T1000 (cell line): ENCODE measurements at regions not wholly inside any gene's neighbourhood (a gene's known extent, or its start where the extent isn't known, plus 50 kb on each side); places are given as distances from the start of the nearest gene placed in this dataset.

Experiments
- DNase-seq: peaks from one replicate; lab custom pipeline; 2025; ENCODE audit warnings: mixed read lengths; lab: John Stamatoyannopoulos, UW

DNA sequence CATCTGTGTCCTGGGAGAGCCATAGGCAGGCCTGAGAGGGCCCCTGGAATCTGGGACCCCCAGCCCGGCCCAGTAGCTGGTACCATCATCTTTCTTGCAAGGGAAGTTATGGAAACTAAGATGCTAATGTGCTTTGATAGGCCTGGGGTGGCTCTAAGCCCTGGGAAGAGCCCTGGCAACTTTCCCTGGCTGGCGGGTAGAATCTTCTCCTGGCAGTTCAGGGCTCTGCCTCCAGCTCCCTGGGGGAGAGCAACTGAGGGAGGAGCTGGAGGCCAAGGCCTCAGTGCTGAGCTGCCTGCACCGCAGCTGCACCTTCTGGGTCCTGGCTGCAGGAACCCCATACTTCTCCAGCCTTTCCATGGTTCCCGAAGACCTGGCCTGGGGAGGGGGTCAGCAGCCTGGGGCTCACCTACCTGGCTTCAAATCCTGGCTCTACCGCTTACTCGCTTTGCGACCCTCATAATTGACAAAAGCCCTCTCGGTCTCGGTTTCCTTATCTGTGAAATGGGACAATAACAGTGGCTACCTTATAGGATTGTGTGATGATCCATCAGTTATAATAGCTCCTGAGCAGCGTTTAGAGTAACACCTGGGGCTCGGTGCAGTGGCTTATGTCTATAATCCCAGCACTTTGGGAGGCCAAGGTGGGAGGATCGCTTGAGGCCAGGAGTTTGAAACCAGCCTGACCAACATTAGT is 333.7 kb downstream of the SEC14L1 start:
- DNase-seq, result no peak

DNA sequence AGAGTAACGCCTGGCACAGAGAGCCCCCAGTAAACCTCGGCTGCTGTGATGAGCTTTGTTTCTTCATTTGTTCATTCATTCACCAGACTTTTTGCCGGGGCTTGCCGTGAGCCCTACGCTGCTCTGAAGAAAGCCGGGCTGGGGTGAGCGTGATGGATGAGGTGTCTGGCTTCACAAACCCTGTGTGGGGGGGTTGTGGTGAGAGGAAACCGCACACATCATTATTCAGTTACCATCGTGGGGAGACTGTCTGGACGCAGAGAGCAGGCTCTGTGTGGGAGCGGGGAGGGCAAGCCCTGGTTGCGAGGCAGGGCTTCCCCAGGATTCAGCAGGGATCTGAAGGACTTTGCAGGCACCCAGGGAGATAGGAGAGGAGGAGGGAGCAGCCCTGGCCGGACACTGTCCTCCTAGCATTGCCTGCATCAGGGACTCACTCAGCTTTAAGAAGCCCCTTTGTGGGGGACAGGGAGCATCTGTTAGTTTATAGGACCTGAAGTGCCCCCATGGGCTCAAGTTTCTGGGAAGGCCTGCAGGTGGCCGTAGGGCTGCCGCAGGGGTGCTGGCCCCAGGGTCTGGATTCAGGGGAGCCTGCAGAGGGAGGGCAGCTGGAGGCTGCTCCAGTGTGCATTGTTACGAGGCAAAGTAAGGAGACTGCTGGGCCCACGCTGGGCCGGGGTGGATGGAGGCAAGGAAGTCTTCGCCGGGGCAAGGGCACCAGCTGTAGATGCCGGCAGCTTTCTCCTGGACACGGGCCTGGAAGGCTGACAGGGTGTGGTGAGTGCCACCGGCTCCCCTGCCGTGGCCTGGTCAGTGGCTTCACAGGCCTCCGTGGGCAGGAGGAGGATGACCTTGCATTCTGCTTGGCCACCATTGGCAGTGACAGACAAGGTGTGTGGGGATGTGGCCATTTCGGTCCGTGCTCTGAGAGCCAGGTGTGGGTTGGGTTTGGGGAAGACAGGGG is 334.5 kb downstream of the SEC14L1 start:
- DNase-seq, result no peak

DNA sequence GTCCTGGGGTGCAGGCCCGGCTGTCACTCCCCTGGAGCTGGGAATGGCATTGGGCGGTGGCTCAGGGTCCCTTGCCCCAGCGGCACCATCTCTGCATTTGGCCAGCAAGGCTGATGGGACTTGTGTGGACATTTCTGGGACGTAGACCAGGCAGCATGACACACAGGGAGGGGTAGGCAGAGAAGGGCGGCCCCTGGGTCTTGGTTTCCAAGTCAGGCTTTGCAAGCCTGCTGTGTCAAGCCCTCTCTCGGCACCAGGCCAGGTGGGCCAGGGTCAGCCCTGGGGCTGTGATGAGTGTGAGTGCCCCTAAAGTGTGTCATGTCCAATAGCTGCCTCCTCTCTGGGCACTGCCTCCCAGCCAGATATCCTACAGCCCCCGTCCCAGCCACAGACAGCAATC is 335.2 kb downstream of the SEC14L1 start:
- no peak for DNase-seq

DNA sequence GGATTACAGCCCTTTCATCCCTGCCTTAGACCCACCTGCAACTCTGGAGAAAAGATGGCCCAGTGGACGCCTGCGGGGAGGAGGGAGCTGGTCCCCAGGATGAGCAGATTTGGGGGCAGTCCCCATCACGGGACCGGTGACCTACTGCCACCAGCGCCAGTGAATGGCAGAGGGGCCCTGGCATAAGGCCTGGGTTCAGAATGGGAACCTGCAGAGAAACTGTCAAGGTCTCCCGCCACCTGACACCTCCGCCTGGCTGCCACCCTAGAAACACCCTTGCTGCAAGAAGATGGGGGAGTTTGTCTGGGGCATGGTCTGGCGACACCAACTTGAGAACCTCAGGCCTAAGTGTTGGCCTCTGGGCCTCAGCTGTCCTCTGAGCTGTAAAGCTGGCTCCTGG is 335.7 kb downstream of the SEC14L1 start:
- DNase-seq, result no peak

DNA sequence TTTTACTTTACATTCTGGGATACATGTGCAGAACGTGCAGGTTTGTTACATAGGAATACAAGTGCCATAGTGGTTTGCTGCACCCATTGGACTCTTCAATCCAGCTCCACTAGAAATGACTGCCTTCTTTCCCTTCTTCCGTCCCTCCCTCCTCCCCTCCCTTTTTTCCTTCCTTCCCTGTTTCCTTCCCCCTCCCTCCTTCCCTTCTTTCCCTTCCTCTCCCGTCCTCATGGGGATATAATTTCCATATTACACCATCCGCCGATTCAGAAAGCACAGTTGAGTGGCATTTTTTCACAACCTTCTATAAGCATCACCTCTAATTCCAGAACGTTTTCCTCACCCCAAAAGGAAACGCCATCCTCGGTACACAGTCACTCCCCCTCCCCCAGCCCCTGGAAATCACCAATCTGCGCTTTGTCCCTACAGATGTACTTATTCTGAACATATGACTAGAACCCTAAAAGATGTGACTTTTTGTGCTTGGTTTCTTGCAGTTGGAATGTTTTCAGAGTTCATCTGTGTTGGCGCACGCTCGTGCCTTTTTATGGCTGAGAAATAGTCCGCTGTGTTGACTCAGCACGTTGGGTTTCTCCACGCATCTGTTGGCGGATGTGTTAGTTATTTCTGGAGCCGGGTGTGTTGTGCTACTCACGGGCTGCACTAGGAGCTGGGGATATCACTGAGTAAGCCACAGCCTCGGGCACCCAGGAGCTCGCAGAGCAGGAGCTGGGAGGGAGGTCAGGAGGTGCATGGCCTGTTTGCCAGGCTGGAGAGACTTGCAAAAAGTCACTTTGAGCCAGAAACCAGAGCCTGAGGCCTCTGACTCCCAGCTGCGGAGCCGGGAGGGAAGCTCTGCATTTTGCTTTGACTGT is 336.4 kb downstream of the SEC14L1 start:
- DNase-seq, result peak; percentile 87

DNA sequence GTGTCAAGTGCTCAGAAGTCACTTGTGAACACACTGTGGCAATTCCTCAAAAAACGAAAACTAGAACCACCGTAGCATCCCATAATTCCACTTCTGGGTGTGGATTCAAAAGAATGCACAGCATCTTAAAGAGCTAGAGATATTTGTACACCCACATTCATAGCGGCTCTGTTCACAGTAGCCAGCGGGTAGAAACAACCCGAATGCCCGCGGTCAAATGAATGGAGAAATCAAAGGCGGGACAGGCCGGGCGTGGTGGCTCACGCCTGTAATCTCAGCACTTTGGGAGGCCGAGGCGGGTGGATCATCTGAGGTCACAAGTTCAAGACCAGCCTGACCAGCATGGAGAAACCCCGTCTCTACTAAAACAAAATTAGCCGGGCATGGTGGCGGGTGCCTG is 337.5 kb downstream of the SEC14L1 start:
- DNase-seq, result no peak

DNA sequence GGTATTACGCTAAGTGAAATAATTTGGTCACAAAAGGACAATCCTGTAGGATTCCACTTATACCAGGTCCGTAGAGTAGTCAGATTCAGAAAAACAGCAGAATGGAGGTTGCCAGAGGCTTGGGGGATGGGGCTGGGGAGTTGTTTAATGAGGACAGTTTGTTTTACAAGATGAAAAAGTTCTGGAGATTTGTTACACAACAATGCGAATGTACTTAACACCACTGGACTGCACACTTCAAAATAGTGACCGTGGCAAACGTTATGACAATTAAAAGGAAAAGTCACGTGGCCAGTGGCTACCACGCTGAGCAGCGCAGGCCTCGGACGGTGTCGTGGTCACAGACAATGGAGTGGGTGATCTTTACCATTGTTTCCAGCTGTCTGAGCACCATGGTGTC is 338.1 kb downstream of the SEC14L1 start:
- DNase-seq, result no peak

DNA sequence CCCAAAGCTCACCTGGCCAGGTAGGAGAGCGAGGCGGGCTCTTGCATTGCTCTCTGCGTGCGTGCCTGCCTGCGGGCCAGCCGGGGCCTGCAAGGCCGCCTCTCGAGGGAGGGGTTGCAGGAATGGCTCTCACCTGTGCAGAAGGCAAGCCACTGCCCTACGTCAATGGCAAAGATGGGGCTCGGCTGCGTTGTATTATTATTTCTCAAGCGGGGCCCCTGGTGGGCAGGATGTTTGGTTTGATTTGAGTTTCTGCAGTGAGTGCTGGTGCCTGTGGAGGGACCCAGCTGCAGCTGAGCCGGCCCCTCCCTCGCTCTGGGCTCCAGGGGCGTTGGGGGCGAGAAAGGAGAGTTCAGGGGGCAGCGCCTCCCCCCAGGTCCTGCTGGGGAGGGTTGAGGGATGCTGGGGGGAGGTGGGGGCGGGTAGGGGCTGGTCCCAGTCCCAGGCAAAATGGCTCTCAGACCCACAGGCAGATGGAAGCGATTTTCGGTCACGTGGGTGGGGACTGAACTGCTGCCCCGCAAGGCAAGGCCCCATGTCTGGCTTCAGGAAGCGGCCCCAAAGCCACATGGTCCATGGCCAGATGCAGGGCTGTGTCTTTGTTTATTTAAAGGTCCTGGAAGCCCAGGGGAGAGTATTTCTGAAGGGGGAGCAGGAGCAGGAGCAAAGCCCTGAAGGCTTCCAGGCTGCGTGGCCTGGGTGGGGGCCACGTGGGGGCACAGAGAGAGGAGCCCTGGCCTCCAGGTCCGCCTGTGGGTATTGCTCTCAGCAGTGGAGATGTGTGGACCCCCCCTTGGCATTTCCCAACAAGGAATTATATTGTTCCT is 338.8 kb downstream of the SEC14L1 start:
- DNase-seq, result no peak

DNA sequence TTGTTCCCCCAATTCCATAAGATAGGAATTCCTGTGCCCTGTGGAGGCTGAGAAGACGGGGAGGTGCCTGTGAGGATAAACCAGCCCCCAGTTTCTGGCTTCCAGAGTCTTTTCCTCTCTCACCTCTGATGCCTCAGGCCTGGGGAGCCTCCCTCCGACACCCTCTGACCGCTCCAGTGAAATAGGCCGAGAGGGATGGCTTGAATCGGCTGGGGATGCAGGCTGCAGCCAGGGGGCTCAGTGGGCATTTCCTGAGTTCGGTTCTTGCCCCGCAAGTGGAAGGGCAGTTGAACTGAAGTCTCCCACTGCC is 339.4 kb downstream of the SEC14L1 start:
- no peak for DNase-seq

DNA sequence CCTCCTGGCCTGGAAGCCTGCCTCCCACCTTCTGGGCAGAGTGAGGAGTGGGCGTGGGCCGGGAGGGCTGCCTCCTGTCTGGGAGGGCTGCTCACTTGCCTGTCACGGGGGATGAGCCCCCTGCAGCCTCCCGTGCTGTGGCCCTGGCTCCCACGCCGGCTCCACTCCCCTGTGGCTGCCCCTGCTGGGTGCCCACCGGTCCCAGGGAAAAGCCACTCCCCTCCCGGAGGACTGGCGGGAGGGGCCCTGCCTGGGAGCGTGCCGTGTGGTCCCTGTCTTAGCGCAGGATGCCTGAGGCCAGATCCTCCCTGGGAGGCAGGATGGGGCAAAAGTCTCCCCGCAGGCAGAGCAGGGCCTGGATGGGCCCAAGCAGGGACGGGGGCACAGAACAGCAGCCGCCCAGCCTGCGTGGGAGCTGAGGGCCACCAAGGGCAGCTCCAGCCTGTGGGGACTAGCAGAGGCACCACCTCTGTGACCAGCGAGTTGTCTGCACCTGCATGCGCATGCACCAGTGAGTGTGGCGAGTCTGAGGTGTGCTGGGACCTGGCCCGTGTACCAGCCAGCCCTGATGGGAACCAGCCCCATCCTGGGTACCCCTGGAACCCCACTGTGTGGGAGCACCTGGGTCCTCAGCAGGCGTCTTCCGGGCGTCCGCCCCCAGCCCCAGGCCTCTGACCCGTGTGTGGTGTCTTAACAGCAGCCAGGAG is 339.9 kb downstream of the SEC14L1 start:
- no peak for DNase-seq

DNA sequence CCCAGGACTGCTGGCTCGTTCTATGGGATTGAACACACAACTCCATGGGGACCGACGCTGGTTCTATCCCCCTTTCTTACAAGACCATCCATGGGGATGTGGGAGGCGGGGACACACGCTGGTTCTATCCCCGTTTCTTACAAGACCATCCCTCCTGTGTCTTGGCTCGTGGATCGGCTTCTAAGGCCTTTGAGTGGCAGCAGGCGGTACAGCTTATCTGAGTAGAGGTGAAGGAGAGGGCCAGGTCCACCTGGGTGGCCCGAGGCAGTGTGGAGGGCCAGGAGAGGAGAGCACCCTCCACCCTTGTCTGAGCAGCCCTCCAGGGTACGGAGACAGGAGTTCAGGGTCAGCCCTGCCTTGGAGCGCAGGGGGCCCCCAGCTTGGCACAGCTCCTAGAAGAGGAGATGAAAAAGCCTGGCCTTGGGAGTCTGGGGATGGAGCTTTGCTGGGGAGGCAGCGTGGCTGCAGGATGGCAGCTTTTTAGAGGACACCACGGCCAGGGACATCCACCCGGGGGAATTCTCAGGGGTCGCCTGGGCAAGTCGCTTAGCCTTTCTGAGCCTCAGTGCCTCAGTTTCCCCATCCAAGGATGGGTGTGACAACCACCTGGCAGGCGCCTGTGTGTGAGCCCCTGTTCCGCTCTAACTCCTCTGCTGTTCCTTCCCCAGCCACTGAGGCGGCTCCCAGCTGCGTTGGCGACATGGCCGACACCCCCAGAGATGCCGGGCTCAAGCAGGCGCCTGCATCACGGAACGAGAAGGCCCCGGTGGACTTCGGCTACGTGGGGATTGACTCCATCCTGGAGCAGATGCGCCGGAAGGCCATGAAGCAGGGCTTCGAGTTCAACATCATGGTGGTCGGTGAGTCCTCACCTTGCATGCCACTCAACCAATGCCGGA is 341.0 kb downstream of the SEC14L1 start:
- no peak for DNase-seq

DNA sequence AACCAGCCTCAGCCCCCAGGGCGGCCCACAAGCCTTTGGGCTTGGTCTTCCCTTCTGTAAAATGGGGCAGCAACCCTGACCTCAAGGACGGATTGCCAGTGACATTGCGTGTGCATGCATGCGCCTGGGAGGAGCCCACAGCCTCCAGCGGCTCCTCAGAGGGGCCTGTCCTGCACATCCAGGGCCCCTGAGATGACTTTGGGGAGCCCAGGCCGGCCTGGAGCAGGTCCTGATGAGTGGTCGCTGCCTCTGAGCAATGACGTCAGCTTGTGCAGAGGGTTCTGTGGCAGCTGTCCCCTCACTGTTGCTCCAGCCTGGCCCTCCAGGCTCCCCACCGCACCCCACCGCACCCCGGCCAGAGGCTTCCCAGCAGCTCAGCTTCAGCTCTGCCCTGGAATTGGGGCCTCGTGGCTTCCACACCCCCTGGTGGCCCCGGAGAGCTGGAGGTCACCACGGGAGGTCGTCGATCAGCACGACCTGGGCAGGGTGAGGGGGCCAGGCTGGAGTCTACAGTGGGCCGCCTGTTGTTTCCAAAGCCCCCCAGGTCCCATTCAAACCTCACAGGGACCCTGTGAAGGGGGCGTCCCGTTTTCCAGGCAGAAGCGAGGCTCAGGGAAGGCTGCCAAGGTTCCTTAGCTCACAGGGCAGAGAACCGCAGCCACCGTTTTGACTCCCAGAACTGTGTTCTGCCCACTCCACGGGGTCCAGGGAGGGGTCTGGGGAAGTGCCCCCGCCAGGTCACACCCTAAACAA is 341.8 kb downstream of the SEC14L1 start:
- DNase-seq, result no peak

DNA sequence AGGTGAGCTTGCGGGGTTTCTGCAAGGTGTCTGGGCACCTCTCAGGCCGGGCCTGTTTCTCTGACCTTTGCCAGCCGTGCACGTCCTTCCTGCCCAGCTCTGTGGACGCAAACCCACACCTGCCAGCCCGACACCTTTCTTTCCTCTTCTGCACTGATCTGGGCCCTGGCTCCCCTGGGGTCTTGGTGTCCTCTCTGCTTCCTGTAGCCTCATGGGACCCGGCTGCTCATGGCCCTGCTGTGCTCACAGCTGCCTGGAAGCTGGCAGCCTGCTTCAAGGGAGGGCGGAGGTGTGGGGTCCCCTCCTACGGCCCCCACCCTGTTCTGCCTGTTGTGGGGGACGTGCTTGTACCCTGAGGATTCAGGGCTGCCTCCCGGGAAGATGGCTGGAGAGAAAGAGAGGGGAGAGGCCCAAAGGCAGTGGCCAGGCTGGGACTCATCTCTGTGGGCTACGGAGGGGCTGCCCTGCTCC is 342.4 kb downstream of the SEC14L1 start:
- no peak for DNase-seq

DNA sequence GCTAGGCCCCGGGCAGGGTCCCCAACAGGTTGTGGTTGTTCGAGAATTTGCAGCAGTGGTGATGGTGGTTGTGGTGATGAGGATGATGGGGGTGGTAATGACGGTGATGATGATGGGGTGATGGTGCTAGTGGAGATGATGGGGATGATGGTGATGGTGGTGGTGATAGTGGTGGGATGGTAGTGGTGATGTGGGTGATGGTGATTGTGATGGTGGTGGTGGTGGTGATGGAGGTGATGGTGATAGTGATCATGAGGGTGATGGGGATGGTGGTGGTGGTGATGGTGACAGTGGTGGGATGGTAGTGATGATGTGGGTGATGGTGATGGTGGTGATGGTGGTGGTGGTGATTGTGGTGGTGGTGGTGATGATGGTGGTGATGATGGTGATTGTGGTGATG is 343.3 kb downstream of the SEC14L1 start:
- no peak for DNase-seq

DNA sequence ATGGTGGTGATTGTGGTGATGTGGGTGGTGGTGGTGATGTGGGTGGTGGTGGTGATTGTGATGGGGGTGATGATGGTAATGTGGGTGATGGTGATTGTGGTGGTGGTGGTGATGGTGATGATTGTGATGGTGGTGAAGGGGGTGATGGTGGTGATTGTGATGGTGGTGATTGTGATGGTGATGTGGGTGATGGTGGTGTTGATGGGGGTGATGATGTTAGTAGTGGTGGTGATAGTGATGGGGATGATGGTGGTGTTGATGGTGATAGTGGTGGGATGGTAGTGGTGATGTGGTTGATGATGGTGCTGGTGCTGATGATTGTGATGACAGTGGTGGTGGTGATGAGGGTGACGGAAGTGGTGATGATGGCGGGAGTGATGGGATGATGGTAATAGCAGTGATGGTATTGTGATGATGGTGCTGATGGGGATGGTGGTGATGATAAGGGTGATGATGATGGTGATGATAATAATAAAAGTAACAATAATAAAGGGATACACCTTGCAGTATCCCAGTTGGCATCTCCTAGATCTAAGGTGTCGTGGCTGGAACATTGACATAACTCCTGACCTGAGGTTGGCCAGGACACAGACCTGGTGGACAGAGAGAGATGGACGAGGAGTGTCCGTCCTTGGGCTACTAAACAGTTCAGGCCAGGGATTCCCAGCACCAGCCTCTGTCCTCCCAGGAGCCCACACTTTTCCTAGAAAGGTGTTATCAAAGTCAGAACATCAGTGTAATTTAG is 344.5 kb downstream of the SEC14L1 start:
- no peak for DNase-seq

DNA sequence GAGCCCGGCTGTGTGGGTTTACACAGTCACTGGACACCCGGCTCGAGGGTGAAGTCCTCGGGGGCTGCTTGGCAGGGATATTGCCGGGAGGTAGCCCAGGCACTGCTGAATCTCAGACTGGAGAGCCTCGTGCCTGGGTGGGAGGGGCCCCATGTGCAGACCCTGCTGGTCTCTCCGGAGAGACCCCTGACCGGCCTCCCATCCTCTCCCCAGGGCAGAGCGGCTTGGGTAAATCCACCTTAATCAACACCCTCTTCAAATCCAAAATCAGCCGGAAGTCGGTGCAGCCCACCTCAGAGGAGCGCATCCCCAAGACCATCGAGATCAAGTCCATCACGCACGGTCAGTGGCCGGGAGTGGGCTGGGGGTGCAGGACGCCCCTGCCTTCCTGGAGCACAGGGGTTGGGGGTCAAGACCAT is 346.5 kb downstream of the SEC14L1 start:
- no peak for DNase-seq

DNA sequence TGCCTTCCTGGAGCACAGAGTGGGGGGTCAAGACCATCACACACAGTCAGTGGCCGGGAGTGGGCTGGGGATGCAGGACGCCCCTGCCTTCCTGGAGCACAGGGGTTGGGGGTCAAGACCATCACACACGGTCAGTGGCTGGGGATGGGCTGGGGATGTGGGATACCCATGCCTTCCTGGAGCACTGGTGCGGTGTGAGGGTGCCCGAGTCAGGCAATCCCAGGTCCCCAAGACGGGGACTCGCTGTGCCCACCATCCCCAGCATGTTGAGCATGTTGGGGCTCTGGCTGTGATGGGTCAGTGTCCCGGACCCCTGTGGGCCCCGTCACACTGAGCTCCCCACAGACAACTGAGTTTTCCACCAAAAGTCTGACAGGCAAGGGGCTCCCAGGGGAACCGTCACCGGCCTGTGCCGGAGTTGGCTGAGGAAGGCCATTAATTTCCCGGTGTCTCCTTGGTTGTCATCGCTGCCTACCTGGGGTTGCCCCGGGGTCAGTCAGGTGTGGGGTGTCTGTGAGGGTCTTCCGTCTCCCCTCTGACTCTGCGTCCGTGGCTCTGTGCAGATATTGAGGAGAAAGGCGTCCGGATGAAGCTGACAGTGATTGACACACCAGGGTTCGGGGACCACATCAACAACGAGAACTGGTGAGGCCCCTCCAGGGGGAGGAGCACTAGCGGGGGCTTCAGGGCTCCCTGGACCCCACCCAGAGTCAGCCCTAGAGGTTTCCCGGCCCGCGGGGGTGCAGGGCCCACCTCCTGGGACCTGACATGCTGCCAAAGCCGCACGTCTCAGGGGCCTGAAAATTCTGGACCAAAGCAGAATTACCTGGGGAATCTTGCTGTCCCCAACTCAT is 347.1 kb downstream of the SEC14L1 start:
- no peak for DNase-seq
